PC-3 (cell line): ENCODE measurements at regions not wholly inside any gene's neighbourhood (a gene's known extent, or its start where the extent isn't known, plus 50 kb on each side); places are given as distances from the start of the nearest gene placed in this dataset.

Experiments
- ATAC-seq: fragments of 200-7000 bp; cut with Tn5 transposase; 2 replicates; pipeline ENCODE4 v1.9.1; 2020; ENCODE audit warnings: mild to moderate bottlenecking, moderate library complexity
- BruUV-seq: library from RNA; stranded (reverse); fragments of 400-500 nt; replicated peaks from 2 replicates; lab custom pipeline; 2021; lab: Mats Ljungman, UMichigan
- CTCF ChIA-PET: fragments of 300-600 bp; sonication (Branson Sonifier 250); formaldehyde crosslinking; loops from one replicate; lab custom pipeline; 2022; ENCODE audit warnings: antibody characterized with exemption; lab: Charles Lee
- POLR2A ChIA-PET: fragments of 300-600 bp; sonication (Branson Sonifier 250); formaldehyde crosslinking; loops from one replicate; lab custom pipeline; 2022; ENCODE audit warnings: antibody characterized with exemption; ENCODE audit not compliant: unreplicated experiment; lab: Charles Lee
- DNase-seq: peaks from one replicate; pipeline ENCODE4 v3.0.0-alpha.2; 2015
- H2AFZ ChIP-seq: fragments of 300-600 bp; sonication (generic); 2 replicates; pipeline ENCODE4 v1.6.0; 2016; ENCODE audit warnings: antibody characterized with exemption, low read length
- H3F3A ChIP-seq: fragments of 300-600 bp; sonication (generic); one replicate; pipeline ENCODE4 v1.6.0; 2017; ENCODE audit warnings: antibody characterized with exemption, low read length, control low read depth, mild to moderate bottlenecking; ENCODE audit not compliant: unreplicated experiment
- H3K27ac ChIP-seq: fragments of 300-600 bp; sonication (generic); 2 replicates; pipeline ENCODE4 v1.5.1; 2016; ENCODE audit warnings: mild to moderate bottlenecking, low read length
- H3K27me3 ChIP-seq: fragments of 300-600 bp; sonication (generic); 2 replicates; pipeline ENCODE4 v1.6.1; 2016; ENCODE audit warnings: low read length, mixed read lengths
- H3K36me3 ChIP-seq: fragments of 300-600 bp; sonication (generic); 2 replicates; pipeline ENCODE4 v1.6.1; 2016; ENCODE audit warnings: low read depth, mixed run types, low read length, mixed read lengths
- H3K4me1 ChIP-seq: fragments of 300-600 bp; sonication (generic); 2 replicates; pipeline ENCODE4 v1.5.1; 2016; ENCODE audit warnings: low read length; ENCODE audit not compliant: insufficient read depth
- H3K4me2 ChIP-seq: fragments of 300-600 bp; sonication (generic); 2 replicates; pipeline ENCODE4 v1.6.0; 2016; ENCODE audit warnings: low read length
- H3K4me3 ChIP-seq: fragments of 300-600 bp; sonication (generic); 2 replicates; pipeline ENCODE4 v1.5.1; 2016; ENCODE audit warnings: mild to moderate bottlenecking, low read length, mixed read lengths
- H3K79me2 ChIP-seq: fragments of 300-600 bp; sonication (generic); 2 replicates; pipeline ENCODE4 v1.6.1; 2017; ENCODE audit warnings: low read length, mixed read lengths
- H3K9ac ChIP-seq: fragments of 300-600 bp; sonication (generic); 2 replicates; pipeline ENCODE4 v1.6.0; 2016; ENCODE audit warnings: mild to moderate bottlenecking, low read length
- H3K9me2 ChIP-seq: fragments of 300-600 bp; sonication (generic); replicated peaks from 2 replicates; pipeline ENCODE4 v1.6.1; 2016; ENCODE audit warnings: mixed run types, low read length, mixed read lengths
- H3K9me3 ChIP-seq: fragments of 300-600 bp; sonication (generic); 2 replicates; pipeline ENCODE4 v1.6.1; 2016; ENCODE audit warnings: low read length, mixed read lengths
- H4K20me1 ChIP-seq: fragments of 300-600 bp; sonication (generic); 2 replicates; pipeline ENCODE4 v1.6.1; 2016; ENCODE audit warnings: low read length, mixed read lengths
- CTCF ChIP-seq: fragments of 300-600 bp; sonication (generic); conservative IDR thresholded peaks from 2 replicates; pipeline ENCODE4 v1.5.1; 2017; ENCODE audit warnings: antibody characterized with exemption, low read depth, mild to moderate bottlenecking, low read length
- EZH2 ChIP-seq: fragments of 300-600 bp; sonication (generic); IDR thresholded peaks from one replicate; pipeline ENCODE4 v1.6.1; 2017; ENCODE audit warnings: antibody characterized with exemption, mild to moderate bottlenecking, low read length; ENCODE audit not compliant: unreplicated experiment
- EZH2phosphoT487 ChIP-seq: fragments of 300-600 bp; sonication (generic); IDR thresholded peaks from 2 replicates; pipeline ENCODE4 v1.6.1; 2018; ENCODE audit warnings: mild to moderate bottlenecking, antibody characterized with exemption, low read length, borderline replicate concordance
- intact Hi-C: fragments of 100-400 bp; cut with micrococcal nuclease; formaldehyde crosslinking; loops from 2 replicates; pipeline ENCODE4 v1.9.0; 2023

GRCh38 chr22:26825960-26826935 lies 168.9 kb downstream of the MIAT start:
- intact Hi-C loops: no loop called here
- POLR2A ChIA-PET: no interaction called here
- Histone ChIP-seq H4K20me1 (no peaks in the 10 kb centered on the region), H3K4me1 (no peaks in the 10 kb centered on the region), H3K27me3 (peaks cover 34% of the 10 kb centered on the region), H3K9ac (no peak overlapping the region), H3K9me2 (no peaks in the 10 kb centered on the region), H3K9me3 (no peaks in the 10 kb centered on the region), H3K27ac (no peak overlapping the region), H3F3A (no peaks in the 10 kb centered on the region), H3K4me3 (no peak overlapping the region), H3K36me3 (no peaks in the 10 kb centered on the region), H3K4me2 (no peak overlapping the region), H3K79me2 (no peaks in the 10 kb centered on the region), H2AFZ (no peak overlapping the region)
- DNase-seq: no peak
- no TSS peak for BruUV-seq
- CTCF ChIA-PET: no interaction called here
- ATAC-seq: no peak
- no peak for TF ChIP-seq CTCF
- TF ChIP-seq EZH2: no peak
- no peak for TF ChIP-seq EZH2phosphoT487

GRCh38 chr22:26827611-26828010 lies 170.2 kb downstream of the MIAT start:
- H3K79me2 ChIP-seq: no peaks in the 10 kb centered on the region
- ChIA-PET POLR2A (no interaction called here), CTCF (no interaction called here)
- H3K9me3 ChIP-seq: no peaks in the 10 kb centered on the region
- TF ChIP-seq EZH2 (no peak), EZH2phosphoT487 (no peak), CTCF (no peak)
- no peak for DNase-seq
- intact Hi-C loops: no loop called here
- no peak overlapping the region for H2AFZ ChIP-seq
- H3K4me2 ChIP-seq: no peak overlapping the region
- peaks cover 39% of the 10 kb centered on the region for H3K27me3 ChIP-seq
- H4K20me1 ChIP-seq: no peaks in the 10 kb centered on the region
- no peaks in the 10 kb centered on the region for H3K4me1 ChIP-seq
- H3K27ac ChIP-seq: no peak overlapping the region
- ATAC-seq: no peak
- H3K9ac ChIP-seq: no peak overlapping the region
- no peak overlapping the region for H3K4me3 ChIP-seq
- H3F3A ChIP-seq: no peaks in the 10 kb centered on the region
- H3K36me3 ChIP-seq: no peaks in the 10 kb centered on the region
- H3K9me2 ChIP-seq: no peaks in the 10 kb centered on the region
- BruUV-seq: no TSS peak

GRCh38 chr22:26828311-26828710 lies 170.9 kb downstream of the MIAT start:
- DNase-seq (no peak), ATAC-seq (no peak)
- no peaks in the 10 kb centered on the region for H3K4me1 ChIP-seq
- TF ChIP-seq EZH2phosphoT487 (no peak), CTCF (no peak), EZH2 (no peak)
- H4K20me1 ChIP-seq: no peaks in the 10 kb centered on the region
- no peaks in the 10 kb centered on the region for H3K36me3 ChIP-seq
- H3K79me2 ChIP-seq: no peaks in the 10 kb centered on the region
- H3K4me2 ChIP-seq: no peak overlapping the region
- ChIA-PET CTCF (no interaction called here), POLR2A (no interaction called here)
- H3K27ac ChIP-seq: no peak overlapping the region
- peaks cover 37% of the 10 kb centered on the region for H3K27me3 ChIP-seq
- no peak overlapping the region for H3K4me3 ChIP-seq
- no peak overlapping the region for H3K9ac ChIP-seq
- no TSS peak for BruUV-seq
- no peaks in the 10 kb centered on the region for H3F3A ChIP-seq
- intact Hi-C loops: no loop called here
- no peaks in the 10 kb centered on the region for H3K9me2 ChIP-seq
- H3K9me3 ChIP-seq: no peaks in the 10 kb centered on the region
- H2AFZ ChIP-seq: no peak overlapping the region
